D341Med (cell line): ENCODE measurements at regions not wholly inside any gene's neighbourhood (a gene's known extent, or its start where the extent isn't known, plus 50 kb on each side); places are given as distances from the start of the nearest gene placed in this dataset.
"Not testable (repeated sequence)": the region's sequence is repeated elsewhere in the genome, so short reads cannot be mapped to it uniquely, and the experiment has no call there.

ENCODE experiments used
- DNase-seq: peaks from one replicate; pipeline ENCODE4 v3.0.0; 2012; ENCODE audit warnings: low spot score

DNA sequence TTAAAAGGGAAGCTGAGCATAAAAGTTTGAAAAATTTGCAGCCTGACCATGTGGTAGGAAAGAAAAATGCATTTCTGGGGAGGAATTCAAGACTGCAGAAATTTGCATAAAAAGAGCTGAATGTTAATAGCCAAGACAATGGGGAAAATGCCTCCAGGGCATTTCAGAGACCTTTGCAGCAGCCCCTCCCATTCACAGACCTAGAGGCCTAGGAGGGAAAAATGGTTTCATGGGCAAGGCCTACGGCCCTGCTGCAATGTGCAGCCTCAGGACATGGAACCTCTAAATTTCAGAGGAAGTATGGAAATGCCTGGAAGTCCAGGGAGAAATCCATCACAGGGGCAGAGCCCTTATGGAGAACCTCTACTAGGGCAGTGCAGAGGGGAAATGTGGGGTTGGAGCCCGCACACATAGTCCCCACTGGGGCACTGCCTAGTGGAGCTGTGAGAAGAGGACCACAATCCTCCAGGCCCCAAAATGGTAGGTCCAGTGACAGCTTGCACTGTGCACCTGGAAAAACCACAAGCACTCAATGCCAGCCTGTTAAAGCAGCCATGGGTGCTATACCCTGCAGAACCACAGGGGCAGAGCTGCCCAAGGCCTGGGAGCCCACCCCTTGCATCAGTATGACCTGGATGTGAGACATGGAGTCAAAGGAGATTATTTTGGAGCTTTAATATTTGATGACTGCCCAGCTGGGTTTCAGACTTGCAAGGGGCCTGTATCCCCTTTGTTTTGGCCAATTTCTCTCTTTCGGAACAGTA, 243.8 kb downstream of the DNAJB9 start:
- no peak for DNase-seq

DNA sequence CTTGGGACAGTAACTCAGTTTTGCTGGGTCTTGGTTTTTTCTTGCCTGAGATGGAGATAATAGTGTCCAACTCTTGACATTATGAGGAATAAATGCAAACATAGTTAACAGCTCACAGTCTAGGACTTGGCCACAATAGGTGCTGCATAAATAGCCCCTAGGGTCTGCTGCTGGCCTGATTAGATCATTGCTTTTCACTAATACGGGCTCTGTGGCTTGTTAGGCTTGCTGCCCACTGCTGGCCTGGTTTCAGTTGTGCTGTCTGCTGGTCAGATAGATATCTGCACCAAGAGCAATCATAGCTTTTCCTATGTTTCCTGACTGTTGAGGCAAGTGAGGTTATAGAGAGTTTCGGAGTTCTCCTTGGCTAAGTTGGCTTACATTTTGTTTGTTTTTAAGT, 246.1 kb downstream of the DNAJB9 start:
- DNase-seq: no peak

DNA sequence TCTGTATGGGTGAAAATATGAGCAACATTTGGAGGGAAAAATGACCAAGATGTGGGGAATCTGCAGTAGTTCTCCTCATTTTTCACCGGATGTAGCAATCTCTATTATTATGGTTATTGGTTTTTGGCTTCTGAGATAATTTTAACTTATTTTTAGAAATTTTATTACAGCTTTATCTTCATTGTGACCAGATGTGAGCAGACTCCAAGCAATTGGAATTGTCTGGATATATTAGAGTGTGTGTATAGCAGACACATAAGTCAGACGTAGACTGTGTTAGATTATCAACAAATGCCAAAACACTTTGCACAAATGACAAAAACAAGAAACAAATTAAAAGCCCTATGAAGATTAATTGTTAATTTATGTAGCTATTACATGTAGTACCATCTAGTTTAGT, 249.1 kb downstream of the DNAJB9 start:
- no peak for DNase-seq

DNA sequence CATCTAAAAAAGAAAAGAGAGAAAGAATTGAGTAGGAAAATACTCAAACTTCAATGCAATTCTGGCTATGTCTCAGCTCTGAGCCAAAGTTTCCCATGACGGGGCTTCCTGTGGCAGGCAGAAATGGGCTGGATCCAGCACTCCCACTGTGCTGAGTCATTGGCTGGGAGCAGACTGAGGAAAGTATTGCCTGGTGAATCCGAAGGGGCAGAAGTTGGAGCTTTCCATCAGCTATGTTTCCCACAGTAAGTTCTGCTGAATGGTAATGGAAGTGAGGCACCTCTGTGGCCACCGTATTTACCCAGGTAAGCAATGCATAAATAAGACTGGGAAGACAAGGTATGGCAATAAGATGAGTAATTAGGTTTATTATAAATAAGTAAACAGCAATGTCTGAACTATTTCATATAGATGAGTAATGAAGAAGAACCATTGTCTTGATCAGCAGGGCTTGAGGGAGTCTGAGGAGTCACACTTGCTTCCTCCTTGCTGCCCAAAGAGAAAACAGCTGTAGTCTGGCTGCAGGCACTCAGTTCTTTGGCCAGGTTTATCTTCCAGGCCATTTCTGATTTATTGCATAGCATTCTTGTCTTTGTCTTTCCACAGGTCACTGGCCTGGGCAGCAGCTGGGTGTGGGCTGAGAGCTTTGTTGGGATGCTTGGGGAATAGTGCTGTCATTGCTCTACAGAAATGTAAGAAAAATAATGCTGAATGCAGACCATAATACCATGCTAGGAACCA, 255.3 kb downstream of the DNAJB9 start:
- DNase-seq: no peak

DNA sequence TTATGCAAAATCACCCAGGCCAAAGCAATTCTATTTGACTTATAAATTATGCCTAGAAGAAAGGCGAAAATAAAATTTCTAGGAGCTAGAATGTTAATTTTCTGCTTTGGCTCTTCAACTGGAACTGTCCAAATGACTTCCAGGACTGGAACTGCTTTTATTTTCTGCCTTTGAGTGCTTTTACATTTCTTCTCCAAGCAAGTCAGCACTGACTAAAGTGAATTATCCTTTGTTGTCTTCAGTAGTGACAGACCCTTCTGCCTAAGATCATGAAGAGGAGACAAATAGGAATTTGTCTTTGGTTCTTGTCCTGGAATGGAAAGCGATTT, 255.9 kb downstream of the DNAJB9 start:
- DNase-seq: no peak

DNA sequence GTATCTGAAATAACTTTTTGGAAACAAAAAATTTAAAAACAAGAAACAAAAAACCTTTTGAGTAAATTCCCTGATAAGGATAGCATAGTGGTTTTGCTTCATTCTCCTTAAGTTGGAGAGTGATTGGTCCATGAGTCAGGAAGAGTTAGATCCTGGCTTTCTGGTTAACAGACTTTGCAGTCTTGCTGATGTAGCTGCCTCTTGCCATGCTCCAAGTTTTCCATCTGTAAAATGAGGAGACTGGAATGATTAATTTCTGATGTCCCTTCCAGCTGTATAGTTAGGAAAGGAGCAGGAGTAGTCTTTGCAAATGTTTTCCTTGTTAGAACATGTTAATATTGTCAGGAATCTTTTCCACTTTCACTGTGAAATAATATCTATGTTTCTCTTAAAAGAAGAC, 266.6 kb downstream of the DNAJB9 start:
- DNase-seq: no peak

DNA sequence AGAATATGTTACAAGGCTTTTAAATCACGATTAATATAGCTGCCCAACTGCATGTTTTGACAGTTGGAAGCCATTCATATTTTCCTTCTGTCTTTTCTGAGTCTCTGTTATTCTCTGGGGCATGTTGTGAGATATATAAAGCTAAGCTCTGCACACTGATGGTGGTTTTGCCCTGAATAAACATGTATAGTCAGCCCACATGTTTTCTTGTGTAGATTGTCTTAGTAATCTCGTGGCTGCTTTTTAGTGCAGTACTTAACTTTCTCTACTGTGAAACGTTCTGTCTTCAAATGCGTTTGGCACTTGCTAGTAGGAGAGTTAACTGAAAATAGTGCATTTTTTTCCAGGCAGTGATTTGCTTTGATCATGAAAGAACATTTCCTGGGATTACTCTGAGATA, 268.5 kb downstream of the DNAJB9 start:
- no peak for DNase-seq

DNA sequence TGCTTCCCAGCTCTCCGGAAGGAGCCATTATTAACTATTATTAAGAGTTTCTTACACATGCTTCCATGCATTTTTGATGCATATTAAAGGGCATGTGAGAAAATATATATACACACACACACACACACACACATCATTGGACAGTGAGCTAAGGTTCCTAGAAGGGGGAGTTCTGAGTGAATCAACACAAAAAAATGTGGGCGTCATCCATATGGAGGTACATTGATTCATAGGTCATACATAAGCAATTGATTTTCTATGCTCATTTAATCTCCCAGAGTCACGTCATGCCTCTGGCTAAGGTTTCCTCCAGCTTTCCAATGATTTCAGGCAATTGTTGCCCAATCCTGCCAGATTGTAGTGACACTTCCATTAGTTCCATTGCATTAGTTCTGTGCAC, 269.4 kb downstream of the DNAJB9 start:
- DNase-seq: no peak

DNA sequence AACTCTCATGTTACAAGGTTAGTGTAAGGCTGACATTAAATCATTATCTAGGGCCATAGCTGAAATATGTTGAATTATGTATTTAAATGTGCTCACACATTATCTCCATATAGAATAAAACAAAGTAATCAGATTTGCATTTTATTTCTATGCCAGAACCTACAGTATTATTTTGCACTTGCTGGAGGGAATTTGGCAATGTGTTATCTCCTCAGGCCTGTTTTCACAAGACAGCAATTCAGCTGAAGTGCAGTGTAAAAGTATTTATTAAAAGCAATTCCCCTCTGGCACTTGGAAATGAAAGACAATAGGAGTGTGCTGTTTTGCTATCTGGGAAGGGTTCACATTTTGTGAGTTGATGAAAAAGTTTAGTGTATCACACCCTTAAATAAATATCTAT, 276.3 kb downstream of the DNAJB9 start:
- DNase-seq: no peak

DNA sequence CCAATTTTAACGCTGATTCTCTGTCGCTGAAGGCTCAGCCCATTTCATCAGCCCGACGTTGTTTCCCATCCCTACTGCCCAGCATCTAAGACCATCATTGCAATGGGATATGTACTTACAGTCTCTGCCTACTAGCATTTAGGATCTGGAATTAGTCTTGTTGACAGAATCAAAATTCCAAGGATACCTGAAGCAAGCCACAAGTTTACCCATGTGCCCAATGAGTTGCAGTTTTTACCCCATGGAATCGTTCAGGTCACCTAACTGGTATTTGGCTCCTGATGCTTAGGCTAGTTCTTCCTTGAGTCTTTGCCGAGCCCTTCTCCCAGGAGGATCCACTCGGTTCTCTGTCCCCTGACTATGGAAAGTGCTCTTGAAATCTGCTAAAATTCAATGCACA, 276.8 kb downstream of the DNAJB9 start:
- no peak for DNase-seq

DNA sequence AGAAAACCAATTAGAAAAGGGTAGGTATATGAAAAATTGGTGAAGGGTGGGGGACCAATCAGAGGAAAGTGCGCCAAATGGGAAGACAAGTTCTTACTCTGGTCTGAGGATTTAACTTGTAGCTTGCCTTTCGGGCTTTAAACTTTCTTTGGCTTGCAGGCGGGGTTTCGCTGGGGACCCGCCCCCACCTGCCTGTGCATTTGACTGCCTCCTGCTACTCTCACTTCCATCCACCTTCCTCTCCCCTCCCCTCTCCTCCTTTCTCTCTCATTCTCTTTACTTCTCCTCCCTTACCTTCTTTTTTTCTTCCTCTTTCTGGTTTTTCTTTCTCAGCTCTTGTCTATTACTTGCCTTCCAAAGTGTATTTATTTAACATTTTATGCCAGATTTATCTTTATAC, 278.8 kb downstream of the DNAJB9 start:
- DNase-seq: no peak

DNA sequence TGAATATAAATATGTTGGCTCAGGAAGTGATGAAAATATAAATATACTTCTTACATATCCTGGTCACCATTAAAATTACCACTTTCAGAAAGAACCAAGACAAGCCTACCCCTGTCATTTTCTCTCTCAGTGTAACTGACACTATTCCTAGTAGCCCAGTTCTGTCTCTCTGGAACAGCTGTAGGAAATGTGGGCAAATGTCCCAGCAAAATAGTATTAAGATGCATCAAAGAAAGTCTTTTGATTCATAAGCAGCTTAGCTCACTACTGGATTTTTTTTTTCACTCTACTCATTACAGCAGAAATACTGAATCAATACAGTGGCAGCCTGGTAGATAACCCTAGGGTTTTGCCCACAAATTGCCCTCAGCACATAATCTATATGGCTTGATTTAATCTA, 290.9 kb downstream of the DNAJB9 start:
- no peak for DNase-seq

DNA sequence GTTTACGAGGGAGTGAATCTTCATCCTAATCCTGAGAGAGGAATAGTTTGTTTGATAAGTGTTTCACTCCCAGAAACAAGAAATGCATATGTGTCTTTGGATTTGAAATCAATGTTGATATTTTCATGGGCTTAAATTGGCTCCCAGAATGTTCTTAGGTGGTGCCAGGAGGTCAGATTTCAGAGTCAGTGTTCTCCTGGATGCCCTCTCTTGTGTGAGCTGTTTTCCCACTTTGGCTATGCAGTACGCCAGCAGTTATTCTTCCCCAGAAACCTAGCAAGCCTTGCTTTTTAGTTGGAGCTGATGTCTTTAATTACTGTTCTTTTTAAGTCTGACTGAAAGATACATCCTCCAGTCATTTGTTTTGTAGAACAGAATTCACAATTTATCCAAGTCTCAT, 291.4 kb downstream of the DNAJB9 start:
- DNase-seq: no peak

DNA sequence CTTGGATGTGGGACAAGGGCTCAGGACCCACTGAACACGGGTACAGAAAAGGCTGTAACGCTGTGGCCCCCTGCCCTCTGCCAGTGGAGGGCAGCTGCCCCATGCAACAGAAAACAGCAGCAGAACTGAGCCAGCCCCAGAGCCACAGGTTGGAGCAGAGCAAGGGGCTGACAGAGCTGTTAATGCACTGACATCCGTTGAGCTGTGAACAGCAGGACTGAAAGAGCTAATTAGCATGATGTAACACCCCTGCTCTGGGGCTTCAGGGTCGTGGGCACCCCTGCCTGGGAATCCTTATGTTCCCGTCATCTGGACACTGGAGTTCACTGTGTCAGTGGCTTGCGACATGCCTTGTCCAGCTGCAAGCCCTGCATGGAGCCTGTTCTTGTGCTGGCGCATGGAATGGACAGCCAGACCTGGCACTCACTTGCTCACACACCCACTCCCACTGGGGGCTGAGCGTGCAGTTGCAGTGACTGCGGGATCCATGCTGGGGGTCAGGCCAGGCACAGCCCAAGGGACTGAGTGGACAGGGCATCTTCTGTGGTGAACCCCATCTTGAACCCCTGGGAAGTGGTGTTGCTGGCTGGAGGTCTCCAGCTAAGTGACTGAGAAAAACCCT, 293.7 kb downstream of the DNAJB9 start:
- DNase-seq: no peak

DNA sequence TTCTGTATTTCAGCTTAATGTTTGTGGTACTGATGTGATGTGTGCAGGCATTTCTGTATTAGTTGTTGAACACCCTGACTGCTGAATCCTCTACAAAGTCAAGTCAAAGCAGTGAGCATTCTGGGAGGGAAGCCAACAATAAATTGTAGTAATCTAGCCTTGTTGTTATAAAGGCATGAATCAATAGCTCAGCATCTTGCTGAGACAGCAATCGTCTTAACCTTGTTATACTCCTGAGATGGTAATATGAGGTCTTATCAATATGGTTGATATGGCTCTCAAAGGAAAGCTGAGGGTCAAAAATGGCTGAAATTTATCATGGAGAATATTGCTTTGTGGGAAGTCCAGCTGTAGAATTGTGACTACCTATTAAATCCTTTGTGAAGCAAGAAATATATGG, 299.4 kb downstream of the DNAJB9 start:
- DNase-seq: no peak

DNA sequence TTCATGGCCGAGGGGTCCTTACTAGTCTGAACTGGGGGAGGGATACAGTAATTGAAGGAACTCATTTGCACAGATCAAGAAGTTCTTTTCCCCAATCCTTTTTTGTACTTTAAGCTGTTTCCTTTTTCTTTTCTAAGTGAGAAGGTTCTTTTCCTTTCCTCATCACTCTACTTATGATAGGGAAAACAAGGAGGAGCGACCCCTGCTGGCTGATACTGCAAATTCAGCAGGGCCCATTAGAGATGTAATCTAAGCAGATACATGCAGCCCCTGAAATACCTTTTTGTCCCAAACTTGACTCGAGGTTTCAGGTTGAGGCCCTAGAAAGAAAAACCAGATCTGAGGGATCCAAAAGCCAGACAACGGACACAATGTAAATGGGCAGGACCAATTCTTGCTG, 305.5 kb downstream of the DNAJB9 start:
- DNase-seq: no peak

DNA sequence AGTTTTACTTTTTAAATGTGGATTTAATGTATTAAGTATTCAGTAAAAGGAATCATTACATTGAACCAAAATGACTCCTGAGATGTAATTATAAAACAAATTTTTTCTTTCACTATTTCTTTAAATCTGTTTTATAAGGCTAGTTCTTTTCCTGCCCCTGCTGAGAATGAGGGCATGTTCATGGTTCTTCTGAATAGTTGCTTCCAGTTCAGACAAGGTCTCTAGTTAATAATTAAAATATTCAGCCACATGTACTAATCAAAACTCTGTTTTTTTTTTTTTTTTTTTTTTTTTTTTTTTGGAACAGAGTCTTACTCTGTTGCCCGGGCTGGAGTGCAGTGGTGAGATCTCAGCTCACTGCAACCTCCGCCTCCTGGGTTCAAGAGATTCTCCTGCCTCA, 321.2 kb downstream of the DNAJB9 start:
- no peak for DNase-seq

DNA sequence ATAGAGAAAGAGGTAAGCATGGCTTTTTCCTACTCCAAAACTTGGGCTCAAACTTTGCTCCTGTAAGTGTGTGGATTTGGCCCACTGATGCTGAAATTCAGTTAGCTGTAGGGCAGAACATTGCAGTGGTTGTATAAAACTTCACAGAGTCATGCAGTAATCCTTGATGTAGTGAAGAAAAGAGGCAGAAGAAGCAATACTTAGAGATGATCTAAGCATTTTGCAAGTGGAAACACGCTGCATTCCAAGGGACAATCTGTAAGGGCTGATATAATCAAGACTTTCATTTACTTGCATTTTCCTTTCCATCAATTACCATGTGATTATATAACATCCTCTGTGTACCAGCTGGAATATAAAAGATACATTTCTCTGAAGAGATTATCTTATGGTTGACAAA, 338.8 kb downstream of the DNAJB9 start:
- DNase-seq: no peak

DNA sequence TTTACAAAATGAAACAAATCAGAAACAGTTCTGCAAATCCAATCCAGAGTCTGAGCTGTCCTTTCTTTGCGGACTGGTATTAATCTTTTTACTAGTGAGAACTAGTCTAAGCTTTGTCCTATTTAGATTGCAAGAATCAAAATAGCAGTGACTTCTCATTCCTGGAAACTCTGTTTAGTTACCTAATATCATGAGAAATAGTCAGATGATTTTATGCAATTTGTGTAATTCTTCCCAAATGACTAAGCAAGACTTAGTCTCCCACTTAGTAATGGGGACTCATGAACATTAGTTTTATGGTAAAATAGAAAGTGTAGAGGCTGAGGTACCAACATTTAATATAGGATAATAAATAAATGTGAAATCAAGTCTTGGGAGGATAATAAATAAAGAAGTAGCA, 341.3 kb downstream of the DNAJB9 start:
- no peak for DNase-seq

DNA sequence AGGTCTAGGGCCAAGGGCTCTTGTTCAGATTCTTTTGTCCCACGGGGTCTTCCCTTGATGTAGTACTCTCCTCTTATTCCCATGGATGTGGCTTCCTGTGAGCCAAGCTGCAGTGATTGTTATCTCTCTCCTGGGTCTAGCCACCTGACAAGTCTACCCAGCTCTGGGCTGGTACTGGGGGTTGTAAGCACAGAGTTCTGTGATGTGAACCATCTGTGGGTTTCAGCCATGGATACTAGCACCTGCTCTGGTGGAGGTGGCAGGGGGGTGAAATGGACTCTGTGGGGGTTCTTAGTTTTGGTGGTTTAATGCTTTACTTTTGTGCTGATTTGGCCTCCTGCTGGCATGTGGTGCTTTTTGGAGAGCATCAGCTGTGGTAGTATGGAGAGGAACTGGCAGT, 350.8 kb downstream of the DNAJB9 start:
- DNase-seq: no peak

DNA sequence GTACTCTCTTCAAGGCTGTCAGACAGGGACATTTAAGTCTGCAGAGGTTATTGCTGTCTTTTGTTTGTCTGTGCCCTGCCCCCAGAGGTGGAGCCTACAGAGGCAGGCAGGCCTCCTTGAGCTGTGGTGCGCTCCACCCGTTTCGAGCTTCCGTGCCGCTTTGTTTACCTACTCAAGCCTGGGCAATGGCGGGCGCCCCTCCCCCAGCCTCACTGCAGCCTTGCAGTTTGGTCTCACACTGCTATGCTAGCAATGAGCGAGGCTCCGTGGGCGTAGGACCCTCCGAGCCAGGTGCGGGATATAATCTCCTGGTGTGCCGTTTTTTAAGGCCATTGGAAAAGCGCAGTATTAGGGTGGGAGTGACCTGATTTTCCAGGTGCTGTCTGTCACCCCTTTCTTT, 373.4 kb downstream of the DNAJB9 start:
- not testable (repeated sequence) for DNase-seq

DNA sequence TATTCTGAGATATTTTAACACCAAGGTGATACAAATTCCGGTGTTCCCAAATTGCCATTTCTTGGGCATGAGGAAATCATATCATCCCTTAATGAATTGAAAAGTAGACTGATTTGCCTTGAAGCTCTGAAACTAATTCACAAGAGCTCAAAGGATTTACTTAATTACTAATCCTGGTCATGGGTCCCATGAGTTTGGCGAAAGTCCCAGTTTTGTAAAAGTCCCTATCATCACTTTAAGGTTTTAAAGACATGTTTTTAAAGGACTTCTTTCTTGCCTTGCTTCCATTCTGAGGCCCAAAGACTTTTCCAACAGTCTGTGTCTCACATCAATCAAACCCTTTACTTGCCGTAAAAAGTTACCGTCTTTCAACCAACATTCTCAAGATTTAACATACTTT, 377.9 kb downstream of the DNAJB9 start:
- DNase-seq: peak; percentile 15

DNA sequence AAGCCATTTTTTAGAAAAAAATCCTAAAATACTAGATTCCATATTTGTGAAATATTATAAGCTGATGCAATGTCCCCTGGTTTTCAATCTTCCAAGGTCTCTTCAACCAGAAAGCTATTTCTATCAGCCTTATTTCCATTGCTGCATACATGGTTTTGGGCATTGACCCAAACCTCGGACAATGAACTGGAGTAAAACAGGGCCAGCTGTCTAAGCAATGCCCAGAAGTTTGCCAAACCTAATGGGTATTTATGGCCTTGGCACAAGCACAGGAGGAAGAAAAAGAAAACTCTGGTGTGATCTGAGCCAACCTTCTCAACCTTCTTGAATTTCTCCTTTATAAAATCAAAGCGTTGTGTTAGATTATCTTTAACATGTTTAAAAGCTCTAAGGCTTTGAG, 402.3 kb downstream of the DNAJB9 start:
- no peak for DNase-seq

DNA sequence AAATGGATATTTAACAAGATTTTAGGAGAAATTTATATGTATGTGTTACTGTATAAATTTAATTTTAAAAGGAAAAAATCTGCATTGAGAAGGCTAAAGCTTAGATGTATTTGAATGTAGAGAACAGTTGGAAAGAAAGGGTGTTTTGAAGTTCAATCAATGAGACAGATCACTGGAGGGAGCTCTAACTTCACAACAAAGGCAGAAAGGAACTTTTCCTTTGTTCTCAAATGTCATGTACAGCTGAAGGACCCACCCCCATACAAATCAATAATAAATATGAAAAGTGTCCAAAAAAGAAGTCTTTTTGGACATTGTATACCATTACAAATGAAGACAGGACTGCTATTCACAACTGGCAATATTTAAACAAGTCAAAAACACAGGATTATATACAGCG, 403.4 kb downstream of the DNAJB9 start:
- peak; percentile 26 for DNase-seq
